ENCODE measurements at regions not wholly inside any gene's neighbourhood (a gene's known extent, or its start where the extent isn't known, plus 50 kb on each side); places are given as distances from the start of the nearest gene placed in this dataset.

- intact Hi-C loops (cut with micrococcal nuclease) = no loop called here
These were observed 294.3 kb upstream of the SETBP1 start for GRCh38 chr18:44386401-44386800.

GRCh38 chr18:44388329-44388728, 292.4 kb upstream of the SETBP1 start:
- intact Hi-C loops (cut with micrococcal nuclease) = no loop called here

- intact Hi-C loops (cut with micrococcal nuclease) = no loop called here
These were observed 287.8 kb upstream of the SETBP1 start for GRCh38 chr18:44392933-44393332.

GRCh38 chr18:44393406-44393805, 287.3 kb upstream of the SETBP1 start:
- intact Hi-C loops (cut with micrococcal nuclease) = no loop called here

- intact Hi-C loops (cut with micrococcal nuclease) = no loop called here
These were observed 284.1 kb upstream of the SETBP1 start for GRCh38 chr18:44396550-44396949.

GRCh38 chr18:44409071-44409470, 271.6 kb upstream of the SETBP1 start:
- intact Hi-C loops (cut with micrococcal nuclease) = no loop called here

GRCh38 chr18:44409515-44409914, 271.2 kb upstream of the SETBP1 start:
- intact Hi-C loops (cut with micrococcal nuclease) = no loop called here

GRCh38 chr18:44410740-44411139, 269.9 kb upstream of the SETBP1 start:
- intact Hi-C loops (cut with micrococcal nuclease) = no loop called here

- intact Hi-C loops (cut with micrococcal nuclease) = no loop called here
These were observed 269.3 kb upstream of the SETBP1 start for GRCh38 chr18:44411262-44411905.

- intact Hi-C loops (cut with micrococcal nuclease) = no loop called here
These were observed 268.7 kb upstream of the SETBP1 start for GRCh38 chr18:44411976-44412375.

GRCh38 chr18:44423814-44424644, 256.7 kb upstream of the SETBP1 start:
- intact Hi-C loops (cut with micrococcal nuclease) = no loop called here

- intact Hi-C loops (cut with micrococcal nuclease) = no loop called here
These were observed 256.0 kb upstream of the SETBP1 start for GRCh38 chr18:44424645-44425035.

- intact Hi-C loops (cut with micrococcal nuclease) = no loop called here
These were observed 255.5 kb upstream of the SETBP1 start for GRCh38 chr18:44425161-44425560.

GRCh38 chr18:44437603-44438002, 243.1 kb upstream of the SETBP1 start:
- intact Hi-C loops (cut with micrococcal nuclease) = no loop called here

GRCh38 chr18:44450226-44450625, 230.5 kb upstream of the SETBP1 start:
- intact Hi-C loops (cut with micrococcal nuclease) = no loop called here

GRCh38 chr18:44452346-44452745, 228.3 kb upstream of the SETBP1 start:
- intact Hi-C loops (cut with micrococcal nuclease) = no loop called here

GRCh38 chr18:44453505-44453904, 227.2 kb upstream of the SETBP1 start:
- intact Hi-C loops (cut with micrococcal nuclease) = no loop called here

GRCh38 chr18:44458777-44459176, 221.9 kb upstream of the SETBP1 start:
- intact Hi-C loops (cut with micrococcal nuclease) = no loop called here

GRCh38 chr18:44464398-44465180, 216.1 kb upstream of the SETBP1 start:
- intact Hi-C loops (cut with micrococcal nuclease) = no loop called here

- intact Hi-C loops (cut with micrococcal nuclease) = no loop called here
These were observed 215.3 kb upstream of the SETBP1 start for GRCh38 chr18:44465381-44465841.

- intact Hi-C loops (cut with micrococcal nuclease) = no loop called here
These were observed 213.7 kb upstream of the SETBP1 start for GRCh38 chr18:44466997-44467396.

- intact Hi-C loops (cut with micrococcal nuclease) = no loop called here
These were observed 213.0 kb upstream of the SETBP1 start for GRCh38 chr18:44467718-44468117.

Data from T-helper 1 cell treated with Interleukin-12 subunit alpha and Interleukin-12 subunit beta and Interleukin-4 antibody, amounts not matched to agents 30 ng/mL and 1 ng/mL, for 36 hours (primary cell).